Panc1 (cell line): ENCODE measurements at regions not wholly inside any gene's neighbourhood (a gene's known extent, or its start where the extent isn't known, plus 50 kb on each side); places are given as distances from the start of the nearest gene placed in this dataset.

Experiments used
- CTCF ChIP-seq: fragments of 450-650 bp; IDR thresholded peaks from 2 replicates; pipeline ENCODE4 v1.5.1; 2017; ENCODE audit warnings: mild to moderate bottlenecking
- POLR2AphosphoS5 ChIP-seq: IDR thresholded peaks from 2 replicates; pipeline ENCODE4 v1.6.1; 2012; ENCODE audit warnings: mild to moderate bottlenecking, low read depth, low read length, moderate library complexity
- REST ChIP-seq, 2 experiments: IDR thresholded peaks; 2 replicates each; pipeline ENCODE4 v1.6.1; 2011 to 2012; ENCODE audit warnings: low read depth in 2 of 2, control low read depth in 1 of 2, low read length in 1 of 2, mild to moderate bottlenecking in 1 of 2, moderate library complexity in 1 of 2; ENCODE audit not compliant: insufficient read depth in 1 of 2

- TF ChIP-seq CTCF (no peak), POLR2AphosphoS5 (no peak), REST (IDR thresholded peaks at IDR 0.05; ENCODE audit: insufficient read depth in 1 of 2, low read depth in 2 of 2, low read length in 1 of 2) (no peak)
These were observed 518.9 kb upstream of the ADARB2 start for GRCh38 chr10:2256241-2256640.
